ENCODE measurements at regions not wholly inside any gene's neighbourhood (a gene's known extent, or its start where the extent isn't known, plus 50 kb on each side); places are given as distances from the start of the nearest gene placed in this dataset.

DNA sequence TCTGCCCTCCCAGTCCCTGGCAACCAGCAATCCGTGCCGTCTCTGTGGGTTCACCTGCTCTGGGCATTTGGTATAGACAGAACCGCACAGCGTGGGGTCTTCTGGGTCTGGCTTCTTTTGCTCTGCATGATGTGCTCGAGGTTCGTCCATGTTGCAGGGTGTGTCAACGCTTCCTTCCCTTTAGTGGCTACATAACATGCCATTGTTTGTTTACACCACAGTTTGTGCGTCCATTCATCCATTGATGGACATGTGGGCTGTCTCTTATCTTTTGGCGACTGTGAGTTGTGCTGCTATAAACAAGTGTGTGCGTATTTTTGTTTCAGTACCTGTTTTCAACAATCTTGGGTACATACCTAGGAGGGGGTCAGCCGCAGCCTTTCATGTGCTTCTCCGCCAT is 149.5 kb upstream of the RPS6KA2 start:
- TF ChIP-seq, protein P1, sequence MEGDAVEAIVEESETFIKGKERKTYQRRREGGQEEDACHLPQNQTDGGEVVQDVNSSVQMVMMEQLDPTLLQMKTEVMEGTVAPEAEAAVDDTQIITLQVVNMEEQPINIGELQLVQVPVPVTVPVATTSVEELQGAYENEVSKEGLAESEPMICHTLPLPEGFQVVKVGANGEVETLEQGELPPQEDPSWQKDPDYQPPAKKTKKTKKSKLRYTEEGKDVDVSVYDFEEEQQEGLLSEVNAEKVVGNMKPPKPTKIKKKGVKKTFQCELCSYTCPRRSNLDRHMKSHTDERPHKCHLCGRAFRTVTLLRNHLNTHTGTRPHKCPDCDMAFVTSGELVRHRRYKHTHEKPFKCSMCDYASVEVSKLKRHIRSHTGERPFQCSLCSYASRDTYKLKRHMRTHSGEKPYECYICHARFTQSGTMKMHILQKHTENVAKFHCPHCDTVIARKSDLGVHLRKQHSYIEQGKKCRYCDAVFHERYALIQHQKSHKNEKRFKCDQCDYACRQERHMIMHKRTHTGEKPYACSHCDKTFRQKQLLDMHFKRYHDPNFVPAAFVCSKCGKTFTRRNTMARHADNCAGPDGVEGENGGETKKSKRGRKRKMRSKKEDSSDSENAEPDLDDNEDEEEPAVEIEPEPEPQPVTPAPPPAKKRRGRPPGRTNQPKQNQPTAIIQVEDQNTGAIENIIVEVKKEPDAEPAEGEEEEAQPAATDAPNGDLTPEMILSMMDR (IDR thresholded peaks at IDR 0.05), result no peak
- no peak for TF ChIP-seq ZFX (IDR thresholded peaks at IDR 0.05; ENCODE audit: borderline replicate concordance)

Data from 22Rv1 (cell line).